ENCODE measurements at regions not wholly inside any gene's neighbourhood (a gene's known extent, or its start where the extent isn't known, plus 50 kb on each side); places are given as distances from the start of the nearest gene placed in this dataset.

DNA sequence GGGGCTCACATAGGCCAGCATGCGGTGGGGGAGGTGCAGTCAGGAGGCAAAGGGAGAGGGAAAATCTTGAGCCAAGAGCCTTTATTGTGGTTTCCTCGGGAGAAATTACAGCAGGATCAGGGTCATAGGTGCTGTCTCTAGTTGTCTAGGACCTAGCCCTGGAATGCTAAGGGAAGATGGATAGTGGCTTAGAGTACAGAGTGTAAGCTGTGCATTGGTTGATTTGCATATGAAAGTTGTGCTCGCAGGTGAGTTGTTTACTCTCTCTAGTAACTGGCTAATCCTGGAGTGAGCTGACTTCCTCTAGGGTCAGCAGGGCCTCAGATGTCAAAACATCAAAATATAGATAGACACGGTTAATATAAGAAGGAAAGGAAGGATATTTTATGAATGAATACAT is 877.7 kb downstream of the TLE4 start (continued):
- TF ChIP-seq, protein P1, sequence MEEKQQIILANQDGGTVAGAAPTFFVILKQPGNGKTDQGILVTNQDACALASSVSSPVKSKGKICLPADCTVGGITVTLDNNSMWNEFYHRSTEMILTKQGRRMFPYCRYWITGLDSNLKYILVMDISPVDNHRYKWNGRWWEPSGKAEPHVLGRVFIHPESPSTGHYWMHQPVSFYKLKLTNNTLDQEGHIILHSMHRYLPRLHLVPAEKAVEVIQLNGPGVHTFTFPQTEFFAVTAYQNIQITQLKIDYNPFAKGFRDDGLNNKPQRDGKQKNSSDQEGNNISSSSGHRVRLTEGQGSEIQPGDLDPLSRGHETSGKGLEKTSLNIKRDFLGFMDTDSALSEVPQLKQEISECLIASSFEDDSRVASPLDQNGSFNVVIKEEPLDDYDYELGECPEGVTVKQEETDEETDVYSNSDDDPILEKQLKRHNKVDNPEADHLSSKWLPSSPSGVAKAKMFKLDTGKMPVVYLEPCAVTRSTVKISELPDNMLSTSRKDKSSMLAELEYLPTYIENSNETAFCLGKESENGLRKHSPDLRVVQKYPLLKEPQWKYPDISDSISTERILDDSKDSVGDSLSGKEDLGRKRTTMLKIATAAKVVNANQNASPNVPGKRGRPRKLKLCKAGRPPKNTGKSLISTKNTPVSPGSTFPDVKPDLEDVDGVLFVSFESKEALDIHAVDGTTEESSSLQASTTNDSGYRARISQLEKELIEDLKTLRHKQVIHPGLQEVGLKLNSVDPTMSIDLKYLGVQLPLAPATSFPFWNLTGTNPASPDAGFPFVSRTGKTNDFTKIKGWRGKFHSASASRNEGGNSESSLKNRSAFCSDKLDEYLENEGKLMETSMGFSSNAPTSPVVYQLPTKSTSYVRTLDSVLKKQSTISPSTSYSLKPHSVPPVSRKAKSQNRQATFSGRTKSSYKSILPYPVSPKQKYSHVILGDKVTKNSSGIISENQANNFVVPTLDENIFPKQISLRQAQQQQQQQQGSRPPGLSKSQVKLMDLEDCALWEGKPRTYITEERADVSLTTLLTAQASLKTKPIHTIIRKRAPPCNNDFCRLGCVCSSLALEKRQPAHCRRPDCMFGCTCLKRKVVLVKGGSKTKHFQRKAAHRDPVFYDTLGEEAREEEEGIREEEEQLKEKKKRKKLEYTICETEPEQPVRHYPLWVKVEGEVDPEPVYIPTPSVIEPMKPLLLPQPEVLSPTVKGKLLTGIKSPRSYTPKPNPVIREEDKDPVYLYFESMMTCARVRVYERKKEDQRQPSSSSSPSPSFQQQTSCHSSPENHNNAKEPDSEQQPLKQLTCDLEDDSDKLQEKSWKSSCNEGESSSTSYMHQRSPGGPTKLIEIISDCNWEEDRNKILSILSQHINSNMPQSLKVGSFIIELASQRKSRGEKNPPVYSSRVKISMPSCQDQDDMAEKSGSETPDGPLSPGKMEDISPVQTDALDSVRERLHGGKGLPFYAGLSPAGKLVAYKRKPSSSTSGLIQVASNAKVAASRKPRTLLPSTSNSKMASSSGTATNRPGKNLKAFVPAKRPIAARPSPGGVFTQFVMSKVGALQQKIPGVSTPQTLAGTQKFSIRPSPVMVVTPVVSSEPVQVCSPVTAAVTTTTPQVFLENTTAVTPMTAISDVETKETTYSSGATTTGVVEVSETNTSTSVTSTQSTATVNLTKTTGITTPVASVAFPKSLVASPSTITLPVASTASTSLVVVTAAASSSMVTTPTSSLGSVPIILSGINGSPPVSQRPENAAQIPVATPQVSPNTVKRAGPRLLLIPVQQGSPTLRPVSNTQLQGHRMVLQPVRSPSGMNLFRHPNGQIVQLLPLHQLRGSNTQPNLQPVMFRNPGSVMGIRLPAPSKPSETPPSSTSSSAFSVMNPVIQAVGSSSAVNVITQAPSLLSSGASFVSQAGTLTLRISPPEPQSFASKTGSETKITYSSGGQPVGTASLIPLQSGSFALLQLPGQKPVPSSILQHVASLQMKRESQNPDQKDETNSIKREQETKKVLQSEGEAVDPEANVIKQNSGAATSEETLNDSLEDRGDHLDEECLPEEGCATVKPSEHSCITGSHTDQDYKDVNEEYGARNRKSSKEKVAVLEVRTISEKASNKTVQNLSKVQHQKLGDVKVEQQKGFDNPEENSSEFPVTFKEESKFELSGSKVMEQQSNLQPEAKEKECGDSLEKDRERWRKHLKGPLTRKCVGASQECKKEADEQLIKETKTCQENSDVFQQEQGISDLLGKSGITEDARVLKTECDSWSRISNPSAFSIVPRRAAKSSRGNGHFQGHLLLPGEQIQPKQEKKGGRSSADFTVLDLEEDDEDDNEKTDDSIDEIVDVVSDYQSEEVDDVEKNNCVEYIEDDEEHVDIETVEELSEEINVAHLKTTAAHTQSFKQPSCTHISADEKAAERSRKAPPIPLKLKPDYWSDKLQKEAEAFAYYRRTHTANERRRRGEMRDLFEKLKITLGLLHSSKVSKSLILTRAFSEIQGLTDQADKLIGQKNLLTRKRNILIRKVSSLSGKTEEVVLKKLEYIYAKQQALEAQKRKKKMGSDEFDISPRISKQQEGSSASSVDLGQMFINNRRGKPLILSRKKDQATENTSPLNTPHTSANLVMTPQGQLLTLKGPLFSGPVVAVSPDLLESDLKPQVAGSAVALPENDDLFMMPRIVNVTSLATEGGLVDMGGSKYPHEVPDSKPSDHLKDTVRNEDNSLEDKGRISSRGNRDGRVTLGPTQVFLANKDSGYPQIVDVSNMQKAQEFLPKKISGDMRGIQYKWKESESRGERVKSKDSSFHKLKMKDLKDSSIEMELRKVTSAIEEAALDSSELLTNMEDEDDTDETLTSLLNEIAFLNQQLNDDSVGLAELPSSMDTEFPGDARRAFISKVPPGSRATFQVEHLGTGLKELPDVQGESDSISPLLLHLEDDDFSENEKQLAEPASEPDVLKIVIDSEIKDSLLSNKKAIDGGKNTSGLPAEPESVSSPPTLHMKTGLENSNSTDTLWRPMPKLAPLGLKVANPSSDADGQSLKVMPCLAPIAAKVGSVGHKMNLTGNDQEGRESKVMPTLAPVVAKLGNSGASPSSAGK (IDR thresholded peaks at IDR 0.05) = no peak
- no peak for TF ChIP-seq TOE1 (IDR thresholded peaks at IDR 0.05; ENCODE audit: borderline replicate concordance)
- TF ChIP-seq TOE1 (CRISPR knock-in tag; IDR thresholded peaks at IDR 0.05; ENCODE audit: borderline replicate concordance, low read depth) = no peak
- TF ChIP-seq CBFA2T3 (IDR thresholded peaks at IDR 0.05) = no peak
- no peak for TF ChIP-seq HNRNPK (IDR thresholded peaks at IDR 0.05; ENCODE audit: low read depth, low read length, poor library complexity, severe bottlenecking)
- TF ChIP-seq GATAD2B (IDR thresholded peaks at IDR 0.05; ENCODE audit: borderline replicate concordance) = no peak
- TF ChIP-seq TAF7 (tag; IDR thresholded peaks at IDR 0.05) = no peak
- no peak for TF ChIP-seq ZNF408 (CRISPR knock-in tag; IDR thresholded peaks at IDR 0.05; ENCODE audit: low read depth)
- TF ChIP-seq GTF2A2 (tag; IDR thresholded peaks at IDR 0.05) = no peak
- no peak for TF ChIP-seq ZNF3 (CRISPR knock-in tag; IDR thresholded peaks at IDR 0.05)
- TF ChIP-seq NR4A1 (CRISPR knock-in tag; IDR thresholded peaks at IDR 0.05) = no peak
- no peak for TF ChIP-seq NR4A1 (tag; IDR thresholded peaks at IDR 0.05)
- TF ChIP-seq, protein P2, sequence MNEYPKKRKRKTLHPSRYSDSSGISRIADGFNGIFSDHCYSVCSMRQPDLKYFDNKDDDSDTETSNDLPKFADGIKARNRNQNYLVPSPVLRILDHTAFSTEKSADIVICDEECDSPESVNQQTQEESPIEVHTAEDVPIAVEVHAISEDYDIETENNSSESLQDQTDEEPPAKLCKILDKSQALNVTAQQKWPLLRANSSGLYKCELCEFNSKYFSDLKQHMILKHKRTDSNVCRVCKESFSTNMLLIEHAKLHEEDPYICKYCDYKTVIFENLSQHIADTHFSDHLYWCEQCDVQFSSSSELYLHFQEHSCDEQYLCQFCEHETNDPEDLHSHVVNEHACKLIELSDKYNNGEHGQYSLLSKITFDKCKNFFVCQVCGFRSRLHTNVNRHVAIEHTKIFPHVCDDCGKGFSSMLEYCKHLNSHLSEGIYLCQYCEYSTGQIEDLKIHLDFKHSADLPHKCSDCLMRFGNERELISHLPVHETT (CRISPR knock-in tag; conservative IDR thresholded peaks at IDR 0.05 in 1 of 2, IDR thresholded peaks at IDR 0.05 in 1 of 2) = no peak
- no peak for TF ChIP-seq CBX3 (IDR thresholded peaks at IDR 0.05; ENCODE audit: borderline replicate concordance in 1 of 2, low read length in 2 of 2)
